SK-N-SH treated with all-trans-retinoic acid at 6 μM for 48 hours (cell line): ENCODE measurements at regions not wholly inside any gene's neighbourhood (a gene's known extent, or its start where the extent isn't known, plus 50 kb on each side); places are given as distances from the start of the nearest gene placed in this dataset.

Source experiments
- ATAC-seq: fragments of 200-7000 bp; cut with Tn5 transposase; 3 replicates; pipeline ENCODE4 v1.9.1; 2020; ENCODE audit warnings: mild to moderate bottlenecking, moderate library complexity
- ARNTL ChIP-seq: fragments of 450-650 bp; formaldehyde crosslinking; IDR thresholded peaks from 2 replicates; pipeline ENCODE4 v1.5.0; 2020; ENCODE audit warnings: low read depth, mild to moderate bottlenecking, moderate library complexity, borderline replicate concordance
- BACH2 ChIP-seq: fragments of 250-450 bp; sonication (Bioruptor Pico); IDR thresholded peaks from 2 replicates; pipeline ENCODE4 v1.9.0; 2021; ENCODE audit warnings: mild to moderate bottlenecking, borderline replicate concordance
- CSDC2 ChIP-seq: fragments of 250-450 bp; sonication (Bioruptor Pico); IDR thresholded peaks from 2 replicates; pipeline ENCODE4 v1.5.0; 2020; ENCODE audit warnings: mild to moderate bottlenecking, moderate library complexity
- CSRNP3 ChIP-seq: fragments of 250-450 bp; sonication (Bioruptor Pico); IDR thresholded peaks from 2 replicates; pipeline ENCODE4 v1.5.1; 2021; ENCODE audit warnings: mild to moderate bottlenecking, moderate library complexity
- ESRRG ChIP-seq: fragments of 250-450 bp; sonication (Bioruptor Pico); IDR thresholded peaks from 2 replicates; pipeline ENCODE4 v1.6.1; 2021; ENCODE audit warnings: mild to moderate bottlenecking
- GLIS3 ChIP-seq: fragments of 250-450 bp; sonication (Bioruptor Pico); IDR thresholded peaks from 2 replicates; pipeline ENCODE4 v1.5.0; 2020; ENCODE audit warnings: mild to moderate bottlenecking, moderate library complexity
- OSR1 ChIP-seq: fragments of 250-450 bp; sonication (Bioruptor Pico); IDR thresholded peaks from 2 replicates; pipeline ENCODE4 v1.8.0; 2022; ENCODE audit warnings: moderate library complexity, mild to moderate bottlenecking, inconsistent platforms
- PATZ1 ChIP-seq: fragments of 250-450 bp; sonication (Bioruptor Pico); IDR thresholded peaks from 2 replicates; pipeline ENCODE4 v1.8.0; 2020; ENCODE audit warnings: mild to moderate bottlenecking, moderate library complexity, borderline replicate concordance
- POU6F1 ChIP-seq: fragments of 250-450 bp; sonication (Bioruptor Pico); IDR thresholded peaks from 2 replicates; pipeline ENCODE4 v1.8.0; 2021; ENCODE audit warnings: low read depth, mild to moderate bottlenecking, moderate library complexity, borderline replicate concordance
- PPARA ChIP-seq: fragments of 250-450 bp; sonication (Bioruptor Pico); IDR thresholded peaks from 2 replicates; pipeline ENCODE4 v1.5.0; 2020; ENCODE audit warnings: mild to moderate bottlenecking, borderline replicate concordance
- RARB ChIP-seq: fragments of 250-450 bp; sonication (Bioruptor Pico); IDR thresholded peaks from 2 replicates; pipeline ENCODE4 v1.8.0; 2021; ENCODE audit warnings: mild to moderate bottlenecking, moderate library complexity
- SNAI2 ChIP-seq: fragments of 250-450 bp; sonication (Bioruptor Pico); IDR thresholded peaks from 2 replicates; pipeline ENCODE4 v1.5.0; 2020; ENCODE audit warnings: mild to moderate bottlenecking, moderate library complexity
- TCF4 ChIP-seq: fragments of 250-450 bp; sonication (Bioruptor Pico); IDR thresholded peaks from 2 replicates; pipeline ENCODE4 v1.8.0; 2021; ENCODE audit warnings: mild to moderate bottlenecking, moderate library complexity, borderline replicate concordance
- TOX ChIP-seq: fragments of 250-450 bp; sonication (Bioruptor Pico); IDR thresholded peaks from 2 replicates; pipeline ENCODE4 v1.8.0; 2021; ENCODE audit warnings: mild to moderate bottlenecking, moderate library complexity, borderline replicate concordance
- ZFP3 ChIP-seq: fragments of 250-450 bp; sonication (Bioruptor Pico); IDR thresholded peaks from 2 replicates; pipeline ENCODE4 v1.5.0; 2020; ENCODE audit warnings: mild to moderate bottlenecking, moderate library complexity
- ZFP30 ChIP-seq: fragments of 450-650 bp; formaldehyde crosslinking; IDR thresholded peaks from 2 replicates; pipeline ENCODE4 v1.5.0; 2022; ENCODE audit warnings: mild to moderate bottlenecking, moderate library complexity
- ZNF565 ChIP-seq: fragments of 450-650 bp; formaldehyde crosslinking; conservative IDR thresholded peaks from 2 replicates; pipeline ENCODE4 v1.5.0; 2020; ENCODE audit warnings: low read depth, mild to moderate bottlenecking, moderate library complexity
- ZNF70 ChIP-seq: fragments of 450-650 bp; formaldehyde crosslinking; IDR thresholded peaks from 2 replicates; pipeline ENCODE4 v1.5.0; 2020; ENCODE audit warnings: mild to moderate bottlenecking, moderate library complexity
- ZNF8 ChIP-seq: fragments of 450-650 bp; formaldehyde crosslinking; IDR thresholded peaks from 2 replicates; pipeline ENCODE4 v1.5.0; 2020; ENCODE audit warnings: mild to moderate bottlenecking, moderate library complexity
- TF ChIP-seq, protein P1 (sequence below): fragments of 250-450 bp; sonication (Bioruptor Pico); IDR thresholded peaks from 2 replicates; pipeline ENCODE4 v1.5.0; 2020; ENCODE audit warnings: mild to moderate bottlenecking, moderate library complexity
- TF ChIP-seq, protein P2 (sequence below): fragments of 250-450 bp; sonication (Bioruptor Pico); IDR thresholded peaks from 2 replicates; pipeline ENCODE4 v1.5.1; 2020; ENCODE audit warnings: low read depth, mild to moderate bottlenecking, moderate library complexity

DNA sequence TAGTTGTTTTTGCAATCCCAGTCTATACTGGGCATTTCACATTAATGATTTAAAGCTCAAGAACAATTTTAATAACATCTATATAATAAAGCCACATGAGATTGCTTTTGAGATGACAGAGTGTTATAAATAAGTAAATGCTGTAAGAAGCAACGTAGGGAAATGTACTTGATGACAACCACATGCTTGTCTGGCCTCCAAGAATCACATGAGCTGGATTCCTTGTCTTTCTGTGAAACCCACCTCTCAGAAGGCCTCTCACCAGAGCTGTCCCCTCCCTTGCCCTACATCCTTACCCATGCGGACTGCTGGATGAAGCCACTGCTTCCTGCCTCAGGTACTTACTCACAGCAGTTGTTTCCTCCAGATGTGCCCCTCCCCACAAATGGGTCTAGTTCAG is 145.1 kb upstream of the CTTNBP2NL start:
- ATAC-seq: no peak
- TF ChIP-seq TCF4 (no peak), ARNTL (CRISPR knock-in tag) (no peak), ZNF8 (CRISPR knock-in tag) (no peak), ZFP3 (CRISPR knock-in tag) (no peak), CSDC2 (CRISPR knock-in tag) (no peak), OSR1 (CRISPR knock-in tag) (no peak), ZNF565 (CRISPR knock-in tag) (no peak), TOX (CRISPR knock-in tag) (no peak), ESRRG (no peak), PATZ1 (no peak), CSRNP3 (CRISPR knock-in tag) (no peak), SNAI2 (no peak), POU6F1 (CRISPR knock-in tag) (no peak), ZFP30 (no peak), GLIS3 (no peak), ZNF70 (CRISPR knock-in tag) (no peak)
- TF ChIP-seq, protein P1, sequence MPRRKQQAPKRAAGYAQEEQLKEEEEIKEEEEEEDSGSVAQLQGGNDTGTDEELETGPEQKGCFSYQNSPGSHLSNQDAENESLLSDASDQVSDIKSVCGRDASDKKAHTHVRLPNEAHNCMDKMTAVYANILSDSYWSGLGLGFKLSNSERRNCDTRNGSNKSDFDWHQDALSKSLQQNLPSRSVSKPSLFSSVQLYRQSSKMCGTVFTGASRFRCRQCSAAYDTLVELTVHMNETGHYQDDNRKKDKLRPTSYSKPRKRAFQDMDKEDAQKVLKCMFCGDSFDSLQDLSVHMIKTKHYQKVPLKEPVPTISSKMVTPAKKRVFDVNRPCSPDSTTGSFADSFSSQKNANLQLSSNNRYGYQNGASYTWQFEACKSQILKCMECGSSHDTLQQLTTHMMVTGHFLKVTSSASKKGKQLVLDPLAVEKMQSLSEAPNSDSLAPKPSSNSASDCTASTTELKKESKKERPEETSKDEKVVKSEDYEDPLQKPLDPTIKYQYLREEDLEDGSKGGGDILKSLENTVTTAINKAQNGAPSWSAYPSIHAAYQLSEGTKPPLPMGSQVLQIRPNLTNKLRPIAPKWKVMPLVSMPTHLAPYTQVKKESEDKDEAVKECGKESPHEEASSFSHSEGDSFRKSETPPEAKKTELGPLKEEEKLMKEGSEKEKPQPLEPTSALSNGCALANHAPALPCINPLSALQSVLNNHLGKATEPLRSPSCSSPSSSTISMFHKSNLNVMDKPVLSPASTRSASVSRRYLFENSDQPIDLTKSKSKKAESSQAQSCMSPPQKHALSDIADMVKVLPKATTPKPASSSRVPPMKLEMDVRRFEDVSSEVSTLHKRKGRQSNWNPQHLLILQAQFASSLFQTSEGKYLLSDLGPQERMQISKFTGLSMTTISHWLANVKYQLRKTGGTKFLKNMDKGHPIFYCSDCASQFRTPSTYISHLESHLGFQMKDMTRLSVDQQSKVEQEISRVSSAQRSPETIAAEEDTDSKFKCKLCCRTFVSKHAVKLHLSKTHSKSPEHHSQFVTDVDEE: no peak
- TF ChIP-seq, protein P2, sequence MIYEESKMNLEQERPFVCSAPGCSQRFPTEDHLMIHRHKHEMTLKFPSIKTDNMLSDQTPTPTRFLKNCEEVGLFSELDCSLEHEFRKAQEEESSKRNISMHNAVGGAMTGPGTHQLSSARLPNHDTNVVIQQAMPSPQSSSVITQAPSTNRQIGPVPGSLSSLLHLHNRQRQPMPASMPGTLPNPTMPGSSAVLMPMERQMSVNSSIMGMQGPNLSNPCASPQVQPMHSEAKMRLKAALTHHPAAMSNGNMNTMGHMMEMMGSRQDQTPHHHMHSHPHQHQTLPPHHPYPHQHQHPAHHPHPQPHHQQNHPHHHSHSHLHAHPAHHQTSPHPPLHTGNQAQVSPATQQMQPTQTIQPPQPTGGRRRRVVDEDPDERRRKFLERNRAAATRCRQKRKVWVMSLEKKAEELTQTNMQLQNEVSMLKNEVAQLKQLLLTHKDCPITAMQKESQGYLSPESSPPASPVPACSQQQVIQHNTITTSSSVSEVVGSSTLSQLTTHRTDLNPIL (CRISPR knock-in tag): no peak

DNA sequence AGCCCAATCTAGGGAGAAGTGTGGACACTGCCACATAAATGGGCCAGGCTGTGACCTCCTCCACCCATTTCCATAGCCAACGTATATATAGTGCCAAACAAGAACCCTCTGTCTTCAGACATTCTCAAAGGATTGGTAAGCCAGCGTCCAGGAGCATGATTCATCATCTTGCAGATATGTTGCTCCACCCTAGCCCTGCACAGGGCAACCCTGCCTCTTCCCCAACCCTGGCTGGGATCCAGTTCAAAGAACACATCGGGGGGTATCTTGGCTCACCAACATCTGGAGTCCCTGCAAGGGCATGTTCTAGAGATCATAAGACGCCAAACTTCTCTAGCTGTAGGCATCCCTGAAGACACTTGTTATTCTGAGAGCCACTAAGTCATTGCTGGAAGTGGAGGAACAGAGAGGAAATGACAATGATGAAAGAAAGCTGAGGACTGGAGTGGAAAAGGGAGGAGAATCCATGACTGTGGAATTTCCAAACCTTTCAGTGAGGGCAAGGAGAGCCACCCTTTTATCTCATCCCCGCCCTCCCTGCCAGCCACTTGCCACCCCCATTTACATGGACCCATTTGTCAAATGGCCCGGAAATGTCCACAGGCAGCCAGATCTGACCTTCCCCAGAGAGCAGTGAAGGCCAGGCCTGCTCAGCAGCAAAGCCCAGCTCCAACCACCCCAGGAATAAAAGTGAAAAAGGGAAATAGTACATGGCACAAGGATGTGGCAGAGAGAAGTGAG is 144.1 kb upstream of the CTTNBP2NL start:
- no peak for TF ChIP-seq CSDC2 (CRISPR knock-in tag)
- no peak for TF ChIP-seq CSRNP3 (CRISPR knock-in tag)
- no peak for TF ChIP-seq SNAI2
- TF ChIP-seq, protein P1: no peak
- TF ChIP-seq ARNTL (CRISPR knock-in tag): no peak
- TF ChIP-seq ZFP3 (CRISPR knock-in tag): no peak
- TF ChIP-seq ESRRG: no peak
- TF ChIP-seq, protein P2 (CRISPR knock-in tag): no peak
- no peak for TF ChIP-seq RARB (CRISPR knock-in tag)
- no peak for TF ChIP-seq BACH2
- TF ChIP-seq PPARA: no peak
- ATAC-seq: peak; percentile 77
